ENCODE measurements at regions not wholly inside any gene's neighbourhood (a gene's known extent, or its start where the extent isn't known, plus 50 kb on each side); places are given as distances from the start of the nearest gene placed in this dataset.
"Not testable (repeated sequence)": the region's sequence is repeated elsewhere in the genome, so short reads cannot be mapped to it uniquely, and the experiment has no call there.

- DNase-seq (ENCODE audit: low spot score), result not testable (repeated sequence)
Observed at GRCh38 chr15:85264614-85265190, 115.7 kb upstream of the AKAP13 start.

GRCh38 chr15:85267158-85267857 is 113.1 kb upstream of the AKAP13 start:
- DNase-seq (ENCODE audit: low spot score), result not testable (repeated sequence)

- no peak for DNase-seq (ENCODE audit: low spot score)
Observed at GRCh38 chr15:85274315-85275050, 105.9 kb upstream of the AKAP13 start.

- DNase-seq (ENCODE audit: low spot score), result no peak
Observed at GRCh38 chr15:85276508-85276907, 103.9 kb upstream of the AKAP13 start.

GRCh38 chr15:85276921-85277320 is 103.5 kb upstream of the AKAP13 start:
- DNase-seq (ENCODE audit: low spot score), result no peak

GRCh38 chr15:85277847-85278370 is 102.5 kb upstream of the AKAP13 start:
- no peak for DNase-seq (ENCODE audit: low spot score)

- DNase-seq (ENCODE audit: low spot score), result no peak
Observed at GRCh38 chr15:85280203-85280602, 100.2 kb upstream of the AKAP13 start.

- no peak for DNase-seq (ENCODE audit: low spot score)
Observed at GRCh38 chr15:85281293-85281882, 99.0 kb upstream of the AKAP13 start.

GRCh38 chr15:85282504-85283115 is 97.8 kb upstream of the AKAP13 start:
- DNase-seq (ENCODE audit: low spot score), result no peak

- DNase-seq (ENCODE audit: low spot score), result not testable (repeated sequence)
Observed at GRCh38 chr15:85283815-85284214, 96.6 kb upstream of the AKAP13 start.

- no peak for DNase-seq (ENCODE audit: low spot score)
Observed at GRCh38 chr15:85284497-85284896, 95.9 kb upstream of the AKAP13 start.

GRCh38 chr15:85289677-85290365 is 90.6 kb upstream of the AKAP13 start:
- peak; percentile 81 for DNase-seq (ENCODE audit: low spot score)

GRCh38 chr15:85292583-85292982 is 87.8 kb upstream of the AKAP13 start:
- DNase-seq (ENCODE audit: low spot score), result not testable (repeated sequence)

GRCh38 chr15:85296615-85297402 is 83.6 kb upstream of the AKAP13 start:
- peak; percentile 69 for DNase-seq (ENCODE audit: low spot score)

- DNase-seq (ENCODE audit: low spot score), result no peak
Observed at GRCh38 chr15:85297537-85297936, 82.9 kb upstream of the AKAP13 start.

- no peak for DNase-seq (ENCODE audit: low spot score)
Observed at GRCh38 chr15:85298366-85298765, 82.0 kb upstream of the AKAP13 start.

GRCh38 chr15:85298941-85299340 is 81.5 kb upstream of the AKAP13 start:
- DNase-seq (ENCODE audit: low spot score), result no peak

GRCh38 chr15:85302271-85302670 is 78.1 kb upstream of the AKAP13 start:
- DNase-seq (ENCODE audit: low spot score), result no peak

- DNase-seq (ENCODE audit: low spot score), result no peak
Observed at GRCh38 chr15:85305050-85305449, 75.4 kb upstream of the AKAP13 start.

- DNase-seq (ENCODE audit: low spot score), result no peak
Observed at GRCh38 chr15:85306946-85307686, 73.3 kb upstream of the AKAP13 start.
